Testis (tissue), 2 donors: ENCODE measurements at regions not wholly inside any gene's neighbourhood (a gene's known extent, or its start where the extent isn't known, plus 50 kb on each side); places are given as distances from the start of the nearest gene placed in this dataset.

Source experiments
- POLR2A ChIP-seq: fragments of 450-650 bp; IDR thresholded peaks from one replicate; pipeline ENCODE4 v1.6.1; 2017; ENCODE audit warnings: antibody characterized with exemption, mild to moderate bottlenecking, moderate library complexity
- TF ChIP-seq, protein P1 (sequence below), 3 experiments: fragments of 450-650 bp in 2 of 3; fragments of 200-600 bp in 1 of 3; sonication (generic) in 1 of 3; IDR thresholded peaks; one replicate each; pipeline ENCODE4 v1.5.1; 2016 to 2019; ENCODE audit warnings: antibody characterized with exemption in 3 of 3, mild to moderate bottlenecking in 2 of 3, moderate library complexity in 1 of 3

DNA sequence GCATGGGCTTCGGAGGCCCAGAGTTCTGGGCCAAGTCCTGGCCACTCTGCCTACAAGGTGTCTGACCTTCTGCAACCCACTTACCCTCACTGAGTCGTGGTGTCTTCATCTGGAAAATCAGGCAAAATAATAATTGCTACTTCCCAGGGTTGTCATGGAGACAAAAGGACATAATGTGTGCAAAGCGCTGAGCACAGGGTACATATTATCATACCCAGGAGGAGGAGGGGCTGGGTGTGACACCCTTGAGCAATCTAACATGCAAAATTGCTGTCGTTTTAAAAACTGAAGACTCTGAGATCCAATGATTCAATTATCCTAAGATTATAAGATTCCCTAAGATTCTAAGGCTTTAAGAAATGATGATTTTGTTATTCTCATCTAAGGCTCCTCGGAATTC, 459.5 kb downstream of the PTPRU start:
- TF ChIP-seq, protein P1, sequence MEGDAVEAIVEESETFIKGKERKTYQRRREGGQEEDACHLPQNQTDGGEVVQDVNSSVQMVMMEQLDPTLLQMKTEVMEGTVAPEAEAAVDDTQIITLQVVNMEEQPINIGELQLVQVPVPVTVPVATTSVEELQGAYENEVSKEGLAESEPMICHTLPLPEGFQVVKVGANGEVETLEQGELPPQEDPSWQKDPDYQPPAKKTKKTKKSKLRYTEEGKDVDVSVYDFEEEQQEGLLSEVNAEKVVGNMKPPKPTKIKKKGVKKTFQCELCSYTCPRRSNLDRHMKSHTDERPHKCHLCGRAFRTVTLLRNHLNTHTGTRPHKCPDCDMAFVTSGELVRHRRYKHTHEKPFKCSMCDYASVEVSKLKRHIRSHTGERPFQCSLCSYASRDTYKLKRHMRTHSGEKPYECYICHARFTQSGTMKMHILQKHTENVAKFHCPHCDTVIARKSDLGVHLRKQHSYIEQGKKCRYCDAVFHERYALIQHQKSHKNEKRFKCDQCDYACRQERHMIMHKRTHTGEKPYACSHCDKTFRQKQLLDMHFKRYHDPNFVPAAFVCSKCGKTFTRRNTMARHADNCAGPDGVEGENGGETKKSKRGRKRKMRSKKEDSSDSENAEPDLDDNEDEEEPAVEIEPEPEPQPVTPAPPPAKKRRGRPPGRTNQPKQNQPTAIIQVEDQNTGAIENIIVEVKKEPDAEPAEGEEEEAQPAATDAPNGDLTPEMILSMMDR (IDR thresholded peaks at IDR 0.05) = no peak
- TF ChIP-seq POLR2A = no peak
